ENCODE measurements at regions not wholly inside any gene's neighbourhood (a gene's known extent, or its start where the extent isn't known, plus 50 kb on each side); places are given as distances from the start of the nearest gene placed in this dataset.
"Not testable (repeated sequence)": the region's sequence is repeated elsewhere in the genome, so short reads cannot be mapped to it uniquely, and the experiment has no call there.

DNA sequence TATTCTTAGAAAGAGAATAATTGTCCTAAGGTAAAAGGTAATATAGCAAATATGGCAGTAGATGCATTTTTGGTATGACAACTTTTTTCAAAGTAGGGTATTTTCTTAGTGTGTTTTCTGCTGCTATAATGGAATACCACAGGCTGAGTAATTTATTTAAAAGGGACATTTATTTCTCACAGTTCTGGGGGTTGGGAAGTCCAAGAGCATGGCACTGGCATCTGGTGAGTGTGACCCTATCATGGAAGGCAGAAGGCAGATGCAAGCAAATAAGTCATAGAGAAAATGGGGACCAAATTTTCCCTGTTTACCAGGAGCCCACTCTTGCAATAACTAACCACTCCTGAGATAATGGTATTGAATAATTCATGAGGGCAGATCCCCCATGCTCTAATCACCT is 922.5 kb upstream of the MAN1A1 start:
- TF ChIP-seq JUND (IDR thresholded peaks at IDR 0.05) (no peak), GATA2 (CRISPR knock-in tag; IDR thresholded peaks at IDR 0.05) (no peak), GABPA (IDR thresholded peaks at IDR 0.05; ENCODE audit: low read depth) (no peak)
- no peaks in the 10 kb centered on the region for H3K79me2 ChIP-seq (ENCODE audit: insufficient read depth)
- H2AFZ ChIP-seq (ENCODE audit: low read depth), result no peak overlapping the region
- H3K27me3 ChIP-seq (ENCODE audit: insufficient read depth), result no peaks in the 10 kb centered on the region
- H3K9me2 ChIP-seq, result no peaks in the 10 kb centered on the region
- H3K36me3 ChIP-seq (replicated peaks in 1 of 2; ENCODE audit: control insufficient read depth in 1 of 2, insufficient read depth in 2 of 2, low read length in 1 of 2), result no peaks in the 10 kb centered on the region
- DNase-seq, result no peak
- H3F3A ChIP-seq (replicated peaks; ENCODE audit: insufficient read depth), result no peaks in the 10 kb centered on the region
- no peak overlapping the region for H3K4me3 ChIP-seq (ENCODE audit: low read depth in 2 of 2, low read length in 1 of 2)
- no peaks in the 10 kb centered on the region for H3K4me1 ChIP-seq (ENCODE audit: control insufficient read depth in 1 of 2, insufficient read depth in 2 of 2, low read depth in 1 of 2, low read length in 1 of 2)
- POLR2A ChIA-PET, result no interaction called here
- CTCF ChIA-PET, result no interaction called here
- no peak overlapping the region for H3K27ac ChIP-seq (ENCODE audit: low read depth in 2 of 2, low read length in 1 of 2)
- H4K20me1 ChIP-seq (ENCODE audit: insufficient read depth), result no peaks in the 10 kb centered on the region
- H3K9me3 ChIP-seq, result no peaks in the 10 kb centered on the region
- H3K9ac ChIP-seq, result no peak overlapping the region
- H3K4me2 ChIP-seq, result no peak overlapping the region

DNA sequence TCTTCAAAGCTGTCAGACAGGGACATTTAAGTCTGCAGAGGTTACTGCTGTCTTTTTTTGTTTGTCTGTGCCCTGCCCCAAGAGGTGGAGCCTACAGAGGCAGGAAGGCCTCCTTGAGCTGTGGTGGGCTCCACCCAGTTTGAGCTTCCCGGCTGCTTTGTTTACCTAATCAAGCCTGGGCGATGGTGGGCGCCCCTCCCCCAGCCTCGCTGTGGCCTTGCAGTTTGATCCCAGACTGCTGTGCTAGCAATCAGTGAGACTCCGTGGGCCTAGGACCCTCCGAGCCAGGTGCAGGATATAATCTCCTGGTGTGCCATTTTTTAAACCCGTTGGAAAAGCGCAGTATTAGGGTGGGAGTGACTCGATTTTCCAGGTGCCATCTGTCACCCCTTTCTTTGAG is 918.7 kb upstream of the MAN1A1 start:
- H3K4me1 ChIP-seq (ENCODE audit: control insufficient read depth in 1 of 2, insufficient read depth in 2 of 2, low read depth in 1 of 2, low read length in 1 of 2); H2AFZ ChIP-seq (ENCODE audit: low read depth); POLR2A ChIA-PET; H3K27ac ChIP-seq (ENCODE audit: low read depth in 2 of 2, low read length in 1 of 2); H3F3A ChIP-seq (replicated peaks; ENCODE audit: insufficient read depth); H3K9me3 ChIP-seq; H4K20me1 ChIP-seq (ENCODE audit: insufficient read depth); H3K9ac ChIP-seq; H3K79me2 ChIP-seq (ENCODE audit: insufficient read depth); DNase-seq; H3K27me3 ChIP-seq (ENCODE audit: insufficient read depth); H3K4me3 ChIP-seq (ENCODE audit: low read depth in 2 of 2, low read length in 1 of 2); CTCF ChIA-PET; H3K36me3 ChIP-seq (replicated peaks in 1 of 2; ENCODE audit: control insufficient read depth in 1 of 2, insufficient read depth in 2 of 2, low read length in 1 of 2); H3K9me2 ChIP-seq; H3K4me2 ChIP-seq: not testable (repeated sequence)
- 60% methylated on average over 5 of the region's 9 CpGs for WGBS (ENCODE audit: low lambda C conversion rate)

DNA sequence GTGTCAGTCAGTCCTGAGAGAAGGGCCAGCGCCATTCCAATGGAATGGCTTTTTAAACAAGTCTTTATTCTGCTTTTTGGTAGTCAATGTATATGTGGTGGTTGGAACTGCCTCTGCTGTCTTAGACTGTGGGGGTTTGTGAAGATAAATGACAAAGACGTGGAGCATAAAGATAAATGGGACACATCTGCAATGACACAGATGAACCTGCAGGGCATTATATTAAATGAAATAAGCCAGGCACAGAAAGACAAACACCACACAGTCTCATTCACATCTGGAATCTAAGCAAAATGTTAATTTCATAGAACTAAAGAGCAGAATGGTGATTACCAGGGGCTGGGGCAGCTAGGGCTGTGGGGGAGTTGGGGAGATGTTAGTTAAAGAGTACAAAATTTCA is 912.8 kb upstream of the MAN1A1 start:
- H3K4me2 ChIP-seq, result no peak overlapping the region
- TF ChIP-seq TCF12 (IDR thresholded peaks at IDR 0.05) (no peak), EP300 (IDR thresholded peaks at IDR 0.05; ENCODE audit: borderline replicate concordance in 1 of 2, low read depth in 1 of 2, low read length in 1 of 2) (peak in 1 of 2 experiments; percentile 90; a peak in 2 of 4 replicates), CHD2 (IDR thresholded peaks at IDR 0.05; ENCODE audit: low read length, partially characterized antibody) (peak; percentile 53), RAD21 (IDR thresholded peaks at IDR 0.05; ENCODE audit: low read length) (0 out of 2 replicates have a peak, but pooled peaks have one; percentile 16), GATA2 (CRISPR knock-in tag; IDR thresholded peaks at IDR 0.05) (peak; percentile 50)
- TF ChIP-seq, protein P1, sequence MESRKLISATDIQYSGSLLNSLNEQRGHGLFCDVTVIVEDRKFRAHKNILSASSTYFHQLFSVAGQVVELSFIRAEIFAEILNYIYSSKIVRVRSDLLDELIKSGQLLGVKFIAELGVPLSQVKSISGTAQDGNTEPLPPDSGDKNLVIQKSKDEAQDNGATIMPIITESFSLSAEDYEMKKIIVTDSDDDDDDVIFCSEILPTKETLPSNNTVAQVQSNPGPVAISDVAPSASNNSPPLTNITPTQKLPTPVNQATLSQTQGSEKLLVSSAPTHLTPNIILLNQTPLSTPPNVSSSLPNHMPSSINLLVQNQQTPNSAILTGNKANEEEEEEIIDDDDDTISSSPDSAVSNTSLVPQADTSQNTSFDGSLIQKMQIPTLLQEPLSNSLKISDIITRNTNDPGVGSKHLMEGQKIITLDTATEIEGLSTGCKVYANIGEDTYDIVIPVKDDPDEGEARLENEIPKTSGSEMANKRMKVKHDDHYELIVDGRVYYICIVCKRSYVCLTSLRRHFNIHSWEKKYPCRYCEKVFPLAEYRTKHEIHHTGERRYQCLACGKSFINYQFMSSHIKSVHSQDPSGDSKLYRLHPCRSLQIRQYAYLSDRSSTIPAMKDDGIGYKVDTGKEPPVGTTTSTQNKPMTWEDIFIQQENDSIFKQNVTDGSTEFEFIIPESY (IDR thresholded peaks at IDR 0.05; ENCODE audit: borderline replicate concordance, low read depth), result no peak
- CTCF ChIA-PET, result no interaction called here

More for the DNA sequence above, 912.8 kb upstream of the MAN1A1 start:
- H4K20me1 ChIP-seq (ENCODE audit: insufficient read depth), result no peaks in the 10 kb centered on the region
- H3K27ac ChIP-seq (ENCODE audit: low read depth in 2 of 2, low read length in 1 of 2), result peak overlapping the region in 1 of 2 experiments; percentile 34; a peak in 1 of 4 replicates
- peaks cover 0 to 2% of the 10 kb centered on the region in 2 experiments; a peak in 2 of 4 replicates for H3K4me1 ChIP-seq (ENCODE audit: control insufficient read depth in 1 of 2, insufficient read depth in 2 of 2, low read depth in 1 of 2, low read length in 1 of 2)
- WGBS (ENCODE audit: low lambda C conversion rate), result 56% methylated on average over 2 of the region's 2 CpGs
- H3K9me2 ChIP-seq, result no peaks in the 10 kb centered on the region
- no peak overlapping the region for H2AFZ ChIP-seq (ENCODE audit: low read depth)
- no peaks in the 10 kb centered on the region for H3K79me2 ChIP-seq (ENCODE audit: insufficient read depth)
- no peaks in the 10 kb centered on the region for H3K36me3 ChIP-seq (replicated peaks in 1 of 2; ENCODE audit: control insufficient read depth in 1 of 2, insufficient read depth in 2 of 2, low read length in 1 of 2)
- no peaks in the 10 kb centered on the region for H3K27me3 ChIP-seq (ENCODE audit: insufficient read depth)
- POLR2A ChIA-PET, result no interaction called here
- H3K9ac ChIP-seq, result no peak overlapping the region
- peak; percentile 45 for DNase-seq
- no peaks in the 10 kb centered on the region for H3F3A ChIP-seq (replicated peaks; ENCODE audit: insufficient read depth)
- H3K9me3 ChIP-seq, result no peaks in the 10 kb centered on the region
- H3K4me3 ChIP-seq (ENCODE audit: low read depth in 2 of 2, low read length in 1 of 2), result no peak overlapping the region
